K562 (cell line): ENCODE measurements at regions not wholly inside any gene's neighbourhood (a gene's known extent, or its start where the extent isn't known, plus 50 kb on each side); places are given as distances from the start of the nearest gene placed in this dataset.

Experiments used
- ATAC-seq: fragments of 200-7000 bp; cut with Tn5 transposase; 3 replicates; pipeline ENCODE4 v1.9.1; 2020; ENCODE audit warnings: moderate library complexity
- BruUV-seq: library from RNA; stranded (reverse); fragments of 400-500 nt; replicated peaks from 2 replicates; lab custom pipeline; 2021; lab: Mats Ljungman, UMichigan
- CTCF ChIA-PET: fragments of 300-600 bp; formaldehyde crosslinking; extraction: SDS; loops from one replicate; lab custom pipeline; 2021; ENCODE audit warnings: low intra/inter-chr PET ratio; lab: Yijun Ruan, JAX
- POLR2A ChIA-PET: fragments of 300-600, 350-650 bp; sonication (Branson Sonifier 250); formaldehyde crosslinking; extraction: SDS; loops from one replicate; lab custom pipeline; 2021; ENCODE audit warnings: antibody characterized with exemption, inconsistent platforms; lab: Yijun Ruan, JAX
- DNase-seq, 4 experiments: peaks; one replicate each; pipeline versions ENCODE4 v3.0.0 to v3.0.0-alpha.2; 2011 to 2018; ENCODE audit warnings: low spot score in 3 of 4, mixed read lengths in 3 of 4; ENCODE audit errors: extremely low read depth in 1 of 4
- FAIRE-seq: peaks from 2 replicates; lab custom pipeline; 2011; peaks lifted over from hg19 to GRCh38; lab: Jason Lieb, UNC
- H2AFZ ChIP-seq: 2 replicates; pipeline ENCODE4 v1.6.0; 2011; ENCODE audit warnings: low read depth, low read length, control low read depth, inconsistent platforms
- H3K27ac ChIP-seq: fragments of 200-600 bp; 3 replicates; pipeline ENCODE4 v1.8.0; 2011; ENCODE audit warnings: low read depth, mild to moderate bottlenecking, control low read depth, inconsistent platforms, low read length, moderate library complexity, mixed read lengths; ENCODE audit errors: extremely low read depth
- H3K27me3 ChIP-seq, 2 experiments: fragments of 300-600 bp in 1 of 2; 2 replicates in 1 of 2; 3 replicates in 1 of 2; pipeline versions ENCODE4 v1.6.0 to v1.8.0; 2011; ENCODE audit warnings: inconsistent platforms in 2 of 2, low read length in 2 of 2, mild to moderate bottlenecking in 1 of 2, mixed read lengths in 1 of 2, moderate library complexity in 1 of 2; ENCODE audit not compliant: control insufficient read depth in 2 of 2, insufficient read depth in 2 of 2
- H3K36me3 ChIP-seq: fragments of 300-600 bp; 3 replicates; pipeline ENCODE4 v1.8.0; 2011; ENCODE audit warnings: mild to moderate bottlenecking, low read length, inconsistent platforms; ENCODE audit not compliant: control insufficient read depth, insufficient read depth
- H3K4me1 ChIP-seq, 2 experiments: fragments of 200-600 bp in 1 of 2; replicated peaks in 1 of 2; 2 replicates in 1 of 2; 3 replicates in 1 of 2; pipeline versions ENCODE4 v1.5.1 to v1.8.0; 2011; ENCODE audit warnings: inconsistent platforms in 2 of 2, low read length in 2 of 2, mild to moderate bottlenecking in 1 of 2, mixed read lengths in 1 of 2, moderate library complexity in 1 of 2; ENCODE audit not compliant: control insufficient read depth in 2 of 2, insufficient read depth in 2 of 2
- H3K4me2 ChIP-seq: 2 replicates; pipeline ENCODE4 v1.6.1; 2011; ENCODE audit warnings: low read length, control low read depth, inconsistent platforms, mixed read lengths; ENCODE audit not compliant: insufficient read depth
- H3K4me3 ChIP-seq: fragments of 200-600 bp; sonication (generic), shearing (Covaris generic); 2 replicates; pipeline ENCODE4 v1.5.1; 2016; ENCODE audit warnings: control low read depth, inconsistent platforms
- H3K79me2 ChIP-seq: fragments of 200-600 bp; 3 replicates; pipeline ENCODE4 v1.8.0; 2011; ENCODE audit warnings: low read length, inconsistent platforms; ENCODE audit not compliant: control insufficient read depth, insufficient read depth
- H3K9ac ChIP-seq, 2 experiments: 2 replicates each; pipeline versions ENCODE4 v1.6.0 to v1.6.1; 2011; ENCODE audit warnings: low read depth in 2 of 2, low read length in 2 of 2, control low read depth in 1 of 2, inconsistent platforms in 1 of 2, mild to moderate bottlenecking in 1 of 2, mixed read lengths in 1 of 2; ENCODE audit not compliant: insufficient read depth in 1 of 2
- H3K9me1 ChIP-seq: one replicate; pipeline ENCODE4 v1.6.0; 2011; ENCODE audit warnings: inconsistent platforms, mild to moderate bottlenecking, low read length, moderate library complexity; ENCODE audit not compliant: control insufficient read depth, insufficient read depth
- H3K9me3 ChIP-seq: replicated peaks from 2 replicates; pipeline ENCODE4 v1.5.1; 2011; ENCODE audit warnings: low read depth, low read length, inconsistent platforms; ENCODE audit not compliant: control insufficient read depth, insufficient read depth
- H4K20me1 ChIP-seq: replicated peaks from 2 replicates; pipeline ENCODE4 v1.6.1; 2011; ENCODE audit warnings: low read length, inconsistent platforms, mixed read lengths; ENCODE audit not compliant: control insufficient read depth, insufficient read depth
- CHD1 ChIP-seq: fragments of 200-600 bp; sonication (generic); IDR thresholded peaks from one replicate; pipeline ENCODE4 v1.6.1; 2012; ENCODE audit warnings: mild to moderate bottlenecking, moderate library complexity, low read length, inconsistent platforms
- FOXK1 ChIP-seq: sonication (generic); formaldehyde crosslinking; IDR thresholded peaks from 2 replicates; pipeline ENCODE4 v1.8.0; 2022; ENCODE audit warnings: missing genetic modification reagents, mild to moderate bottlenecking, borderline replicate concordance
- GATAD2B ChIP-seq: fragments of 450-650 bp; IDR thresholded peaks from 2 replicates; pipeline ENCODE4 v1.6.1; 2017; ENCODE audit warnings: mild to moderate bottlenecking, borderline replicate concordance
- KDM4B ChIP-seq, 2 experiments: fragments of 450-650 bp in 1 of 2; sonication (generic) in 1 of 2; IDR thresholded peaks; 2 replicates each; pipeline ENCODE4 v1.6.1; 2016 to 2017; ENCODE audit warnings: borderline replicate concordance in 2 of 2, antibody characterized with exemption in 1 of 2, low read depth in 1 of 2, mild to moderate bottlenecking in 1 of 2
- MEIS2 ChIP-seq: fragments of 450-650 bp; IDR thresholded peaks from 2 replicates; pipeline ENCODE4 v1.6.1; 2014; ENCODE audit warnings: mild to moderate bottlenecking; ENCODE audit not compliant: partially characterized antibody
- PHB2 ChIP-seq: fragments of 450-650 bp; IDR thresholded peaks from 2 replicates; pipeline ENCODE4 v1.6.1; 2017; ENCODE audit warnings: low read depth
- SMAD2 ChIP-seq: fragments of 150-350 bp; IDR thresholded peaks from 2 replicates; pipeline ENCODE4 v1.6.1; 2014; ENCODE audit warnings: low read depth, mild to moderate bottlenecking, low read length
- SPI1 ChIP-seq: IDR thresholded peaks from 2 replicates; pipeline ENCODE4 v1.6.1; 2011; ENCODE audit warnings: low read depth, low read length, control low read depth, borderline replicate concordance
- TAF1 ChIP-seq: IDR thresholded peaks from 2 replicates; pipeline ENCODE4 v1.6.1; 2011; ENCODE audit warnings: mild to moderate bottlenecking, low read length, moderate library complexity; ENCODE audit not compliant: insufficient read depth, control insufficient read depth, severe bottlenecking; ENCODE audit errors: extremely low read depth
- ZNF24 ChIP-seq: fragments of 450-650 bp; IDR thresholded peaks from 2 replicates; pipeline ENCODE4 v1.6.1; 2016
- WGBS: fragments of 100-300 bp; shearing (Covaris generic); methylation state at CpG from one replicate; pipeline ENCODE4 v1.1.6; 2016; ENCODE audit warnings: low coverage, mixed read lengths; ENCODE audit not compliant: insufficient coverage; ENCODE audit errors: missing lambda C conversion rate; 5-methylcytosine and 5-hydroxymethylcytosine counted together
- in situ Hi-C: fragments of 300-500 bp; cut with MboI; formaldehyde crosslinking; loops from 4 replicates; pipeline ENCODE4 v1.15.0; 2018; ENCODE audit warnings: inconsistent platforms, mixed read lengths
- intact Hi-C: fragments of 100-400 bp; cut with micrococcal nuclease; formaldehyde crosslinking; loops from 2 replicates; pipeline ENCODE4 v1.14.2; 2022

GRCh38 chr5:126368239-126368812, 54.9 kb upstream of the GRAMD2B start:
- DNase-seq (no peak), ATAC-seq (peak; percentile 29; the same call in 1 of the 3 replicates), FAIRE-seq (no peak)
- Histone ChIP-seq H3K36me3 (no peaks in the 10 kb centered on the region), H4K20me1 (no peaks in the 10 kb centered on the region), H3K4me1 (peaks cover 0 to 3% of the 10 kb centered on the region in 2 experiments; a peak in 2 of 5 replicates), H3K9me1 (no peaks in the 10 kb centered on the region), H3K4me2 (no peak overlapping the region), H3K27me3 (no peaks in the 10 kb centered on the region), H3K79me2 (no peaks in the 10 kb centered on the region), H3K4me3 (no peak overlapping the region), H3K9ac (no peak overlapping the region), H3K9me3 (no peaks in the 10 kb centered on the region), H2AFZ (peak overlapping the region; percentile 38; the same call in 1 of the 2 replicates), H3K27ac (no peak overlapping the region)
- peak; percentile 28 for TF ChIP-seq MEIS2
- TF ChIP-seq PHB2, result no peak
- no peak for TF ChIP-seq CHD1
- BruUV-seq, result no TSS peak
- ChIA-PET POLR2A (no interaction called here), CTCF (no interaction called here)
- in situ Hi-C loops, result no loop called here
- 14% methylated on average over 2 of the region's 2 CpGs for WGBS
- intact Hi-C loops, result no loop called here

GRCh38 chr5:126369083-126369482, 54.1 kb upstream of the GRAMD2B start:
- no TSS peak for BruUV-seq
- Histone ChIP-seq H3K9ac (no peak overlapping the region), H3K9me3 (no peaks in the 10 kb centered on the region), H3K36me3 (no peaks in the 10 kb centered on the region), H3K27me3 (no peaks in the 10 kb centered on the region), H3K4me1 (peaks cover 0 to 3% of the 10 kb centered on the region in 2 experiments; a peak in 2 of 5 replicates), H4K20me1 (no peaks in the 10 kb centered on the region), H3K4me3 (no peak overlapping the region), H3K79me2 (no peaks in the 10 kb centered on the region), H2AFZ (peak overlapping the region; percentile 38; the same call in 1 of the 2 replicates), H3K27ac (no peak overlapping the region), H3K4me2 (no peak overlapping the region), H3K9me1 (no peaks in the 10 kb centered on the region)
- intact Hi-C loops, result no loop called here
- TF ChIP-seq ZNF24, result 0 out of 2 replicates have a peak, but pooled peaks have one; percentile 15
- TF ChIP-seq FOXK1 (CRISPR knock-in tag), result no peak
- TF ChIP-seq KDM4B (IDR thresholded peaks at IDR 0.05; ENCODE audit: borderline replicate concordance in 2 of 2, low read depth in 1 of 2), result no peak
- no peak for TF ChIP-seq TAF1
- no peak for TF ChIP-seq SMAD2
- no peak for TF ChIP-seq GATAD2B
- TF ChIP-seq SPI1, result no peak
- ATAC-seq (no peak), FAIRE-seq (no peak), DNase-seq (no peak)
- WGBS, result 31% methylated on average over 2 of the region's 2 CpGs
- POLR2A ChIA-PET, result no interaction called here
- in situ Hi-C loops, result no loop called here
- CTCF ChIA-PET, result no interaction called here
